K562 (cell line): ENCODE measurements at regions not wholly inside any gene's neighbourhood (a gene's known extent, or its start where the extent isn't known, plus 50 kb on each side); places are given as distances from the start of the nearest gene placed in this dataset.

Source experiments
- ATAC-seq: fragments of 200-7000 bp; cut with Tn5 transposase; 3 replicates; pipeline ENCODE4 v1.9.1; 2020; ENCODE audit warnings: moderate library complexity
- BruUV-seq: library from RNA; stranded (reverse); fragments of 400-500 nt; replicated peaks from 2 replicates; lab custom pipeline; 2021; lab: Mats Ljungman, UMichigan
- CTCF ChIA-PET: fragments of 300-600 bp; formaldehyde crosslinking; extraction: SDS; loops from one replicate; lab custom pipeline; 2021; ENCODE audit warnings: low intra/inter-chr PET ratio; lab: Yijun Ruan, JAX
- POLR2A ChIA-PET: fragments of 300-600, 350-650 bp; sonication (Branson Sonifier 250); formaldehyde crosslinking; extraction: SDS; loops from one replicate; lab custom pipeline; 2021; ENCODE audit warnings: antibody characterized with exemption, inconsistent platforms; lab: Yijun Ruan, JAX
- DNase-seq, 4 experiments: peaks; one replicate each; pipeline versions ENCODE4 v3.0.0 to v3.0.0-alpha.2; 2011 to 2018; ENCODE audit warnings: low spot score in 3 of 4, mixed read lengths in 3 of 4; ENCODE audit errors: extremely low read depth in 1 of 4
- FAIRE-seq: peaks from 2 replicates; lab custom pipeline; 2011; peaks lifted over from hg19 to GRCh38; lab: Jason Lieb, UNC
- H2AFZ ChIP-seq: 2 replicates; pipeline ENCODE4 v1.6.0; 2011; ENCODE audit warnings: low read depth, low read length, control low read depth, inconsistent platforms
- H3K27ac ChIP-seq: fragments of 200-600 bp; 3 replicates; pipeline ENCODE4 v1.8.0; 2011; ENCODE audit warnings: low read depth, mild to moderate bottlenecking, control low read depth, inconsistent platforms, low read length, moderate library complexity, mixed read lengths; ENCODE audit errors: extremely low read depth
- H3K27me3 ChIP-seq, 2 experiments: fragments of 300-600 bp in 1 of 2; 2 replicates in 1 of 2; 3 replicates in 1 of 2; pipeline versions ENCODE4 v1.6.0 to v1.8.0; 2011; ENCODE audit warnings: inconsistent platforms in 2 of 2, low read length in 2 of 2, mild to moderate bottlenecking in 1 of 2, mixed read lengths in 1 of 2, moderate library complexity in 1 of 2; ENCODE audit not compliant: control insufficient read depth in 2 of 2, insufficient read depth in 2 of 2
- H3K36me3 ChIP-seq: fragments of 300-600 bp; 3 replicates; pipeline ENCODE4 v1.8.0; 2011; ENCODE audit warnings: mild to moderate bottlenecking, low read length, inconsistent platforms; ENCODE audit not compliant: control insufficient read depth, insufficient read depth
- H3K4me1 ChIP-seq, 2 experiments: fragments of 200-600 bp in 1 of 2; replicated peaks in 1 of 2; 2 replicates in 1 of 2; 3 replicates in 1 of 2; pipeline versions ENCODE4 v1.5.1 to v1.8.0; 2011; ENCODE audit warnings: inconsistent platforms in 2 of 2, low read length in 2 of 2, mild to moderate bottlenecking in 1 of 2, mixed read lengths in 1 of 2, moderate library complexity in 1 of 2; ENCODE audit not compliant: control insufficient read depth in 2 of 2, insufficient read depth in 2 of 2
- H3K4me2 ChIP-seq: 2 replicates; pipeline ENCODE4 v1.6.1; 2011; ENCODE audit warnings: low read length, control low read depth, inconsistent platforms, mixed read lengths; ENCODE audit not compliant: insufficient read depth
- H3K4me3 ChIP-seq: fragments of 200-600 bp; sonication (generic), shearing (Covaris generic); 2 replicates; pipeline ENCODE4 v1.5.1; 2016; ENCODE audit warnings: control low read depth, inconsistent platforms
- H3K79me2 ChIP-seq: fragments of 200-600 bp; 3 replicates; pipeline ENCODE4 v1.8.0; 2011; ENCODE audit warnings: low read length, inconsistent platforms; ENCODE audit not compliant: control insufficient read depth, insufficient read depth
- H3K9ac ChIP-seq, 2 experiments: 2 replicates each; pipeline versions ENCODE4 v1.6.0 to v1.6.1; 2011; ENCODE audit warnings: low read depth in 2 of 2, low read length in 2 of 2, control low read depth in 1 of 2, inconsistent platforms in 1 of 2, mild to moderate bottlenecking in 1 of 2, mixed read lengths in 1 of 2; ENCODE audit not compliant: insufficient read depth in 1 of 2
- H3K9me1 ChIP-seq: one replicate; pipeline ENCODE4 v1.6.0; 2011; ENCODE audit warnings: inconsistent platforms, mild to moderate bottlenecking, low read length, moderate library complexity; ENCODE audit not compliant: control insufficient read depth, insufficient read depth
- H3K9me3 ChIP-seq: replicated peaks from 2 replicates; pipeline ENCODE4 v1.5.1; 2011; ENCODE audit warnings: low read depth, low read length, inconsistent platforms; ENCODE audit not compliant: control insufficient read depth, insufficient read depth
- H4K20me1 ChIP-seq: replicated peaks from 2 replicates; pipeline ENCODE4 v1.6.1; 2011; ENCODE audit warnings: low read length, inconsistent platforms, mixed read lengths; ENCODE audit not compliant: control insufficient read depth, insufficient read depth
- CEBPG ChIP-seq, 3 experiments: fragments of 200-800 bp in 1 of 3; sonication (Bioruptor generic) in 1 of 3; sonication (generic) in 1 of 3; formaldehyde crosslinking in 1 of 3; IDR thresholded peaks in 2 of 3; conservative IDR thresholded peaks in 1 of 3; 2 replicates each; pipeline versions ENCODE4 v1.6.1 to v1.8.0; 2016 to 2022; ENCODE audit warnings: missing compliant biosample characterization in 2 of 3, missing genetic modification characterization in 2 of 3, mild to moderate bottlenecking in 1 of 3, missing genetic modification reagents in 1 of 3
- CHCHD3 ChIP-seq: fragments of 250-450 bp; sonication (Bioruptor Pico); IDR thresholded peaks from 2 replicates; pipeline ENCODE4 v2.1.2; 2022; ENCODE audit warnings: mild to moderate bottlenecking
- E2F3 ChIP-seq: fragments of 250-450 bp; sonication (Bioruptor Pico); IDR thresholded peaks from 2 replicates; pipeline ENCODE4 v1.4.0; 2020; ENCODE audit warnings: mild to moderate bottlenecking
- KLF1 ChIP-seq: fragments of 450-650 bp; IDR thresholded peaks from 2 replicates; pipeline ENCODE4 v1.6.1; 2016; ENCODE audit warnings: missing genetic modification characterization, missing compliant biosample characterization
- RBM17 ChIP-seq: fragments of 200-400 bp; formaldehyde crosslinking; IDR thresholded peaks from 2 replicates; pipeline ENCODE4 v1.6.1; 2017; ENCODE audit warnings: low read depth, mild to moderate bottlenecking, low read length, borderline replicate concordance
- SMARCC2 ChIP-seq: fragments of 450-650 bp; IDR thresholded peaks from 2 replicates; pipeline ENCODE4 v1.6.1; 2017; ENCODE audit warnings: antibody characterized with exemption, moderate library complexity, mild to moderate bottlenecking, low read depth
- SRSF9 ChIP-seq: fragments of 200-400 bp; formaldehyde crosslinking; IDR thresholded peaks from 2 replicates; pipeline ENCODE4 v1.6.1; 2017; ENCODE audit warnings: low read depth, low read length, borderline replicate concordance
- TARDBP ChIP-seq: fragments of 450-650 bp; IDR thresholded peaks from 2 replicates; pipeline ENCODE4 v1.6.1; 2016
- YY1 ChIP-seq, 3 experiments: IDR thresholded peaks; 2 replicates each; pipeline ENCODE4 v1.6.1; 2011; ENCODE audit warnings: low read length in 2 of 3, mild to moderate bottlenecking in 2 of 3, moderate library complexity in 2 of 3, borderline replicate concordance in 1 of 3, control low read depth in 1 of 3, low read depth in 1 of 3; ENCODE audit not compliant: insufficient read depth in 3 of 3, insufficient replicate concordance in 2 of 3, control insufficient read depth in 1 of 3, insufficient read length in 1 of 3; ENCODE audit errors: extremely low read depth in 1 of 3
- ZNF184 ChIP-seq: sonication (generic); formaldehyde crosslinking; IDR thresholded peaks from 2 replicates; pipeline ENCODE4 v1.5.0; 2020; ENCODE audit warnings: missing genetic modification reagents
- ZNF583 ChIP-seq: fragments of 250-450 bp; sonication (Bioruptor Pico); IDR thresholded peaks from 2 replicates; pipeline ENCODE4 v1.4.0; 2020
- WGBS: fragments of 100-300 bp; shearing (Covaris generic); methylation state at CpG from one replicate; pipeline ENCODE4 v1.1.6; 2016; ENCODE audit warnings: low coverage, mixed read lengths; ENCODE audit not compliant: insufficient coverage; ENCODE audit errors: missing lambda C conversion rate; 5-methylcytosine and 5-hydroxymethylcytosine counted together
- in situ Hi-C: fragments of 300-500 bp; cut with MboI; formaldehyde crosslinking; loops from 4 replicates; pipeline ENCODE4 v1.15.0; 2018; ENCODE audit warnings: inconsistent platforms, mixed read lengths
- intact Hi-C: fragments of 100-400 bp; cut with micrococcal nuclease; formaldehyde crosslinking; loops from 2 replicates; pipeline ENCODE4 v1.14.2; 2022
- TF ChIP-seq, protein P1 (sequence below): fragments of 450-650 bp; formaldehyde crosslinking; IDR thresholded peaks from 2 replicates; pipeline ENCODE4 v1.4.0; 2020; ENCODE audit warnings: mild to moderate bottlenecking, mixed read lengths
- TF ChIP-seq, protein P2 (sequence below), 3 experiments: fragments of 200-800 bp in 1 of 3; sonication (Bioruptor generic) in 1 of 3; sonication (generic) in 1 of 3; formaldehyde crosslinking in 1 of 3; IDR thresholded peaks; 2 replicates each; pipeline versions ENCODE4 v1.6.1 to v1.8.0; 2016 to 2022; ENCODE audit warnings: mild to moderate bottlenecking in 2 of 3, missing compliant biosample characterization in 2 of 3, missing genetic modification characterization in 2 of 3, missing genetic modification reagents in 1 of 3
- TF ChIP-seq, protein P3 (sequence below): fragments of 450-650 bp; IDR thresholded peaks from 2 replicates; pipeline ENCODE4 v1.6.1; 2017; ENCODE audit warnings: mild to moderate bottlenecking, moderate library complexity
- TF ChIP-seq, protein P4 (sequence below): fragments of 250-450 bp; sonication (Bioruptor Pico); IDR thresholded peaks from 2 replicates; pipeline ENCODE4 v1.4.0; 2020; ENCODE audit warnings: mild to moderate bottlenecking, moderate library complexity

DNA sequence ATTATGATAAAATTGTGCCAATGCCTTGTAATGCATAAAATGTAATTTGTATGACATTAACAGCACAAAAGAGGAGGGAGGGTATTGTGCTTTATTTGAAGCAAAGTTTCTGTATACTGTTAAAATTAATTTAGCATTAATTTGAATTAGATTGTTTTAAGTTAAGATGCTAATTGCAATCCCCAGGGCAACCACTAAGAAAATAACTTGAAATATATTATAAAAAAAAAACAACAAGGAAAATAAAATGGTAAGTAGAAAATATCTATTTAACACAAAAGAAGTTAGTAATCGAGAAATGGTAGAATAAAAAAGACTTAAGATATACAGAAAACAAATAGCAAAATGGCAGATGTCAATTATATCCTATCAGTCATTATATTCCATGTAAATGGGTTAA is 131.4 kb upstream of the KAZN start:
- DNase-seq (no peak), ATAC-seq (no peak), FAIRE-seq (no peak)
- BruUV-seq, result no TSS peak
- Histone ChIP-seq H3K36me3 (no peaks in the 10 kb centered on the region), H3K9me1 (no peaks in the 10 kb centered on the region), H4K20me1 (no peaks in the 10 kb centered on the region), H3K27me3 (no peaks in the 10 kb centered on the region; a peak in 1 of 5 replicates), H3K4me3 (no peak overlapping the region), H2AFZ (no peak overlapping the region), H3K4me2 (no peak overlapping the region), H3K4me1 (peaks cover 0 to 3% of the 10 kb centered on the region in 2 experiments; a peak in 1 of 5 replicates), H3K9me3 (no peaks in the 10 kb centered on the region), H3K79me2 (no peaks in the 10 kb centered on the region), H3K27ac (no peak overlapping the region), H3K9ac (no peak overlapping the region)
- in situ Hi-C loops, result no loop called here
- intact Hi-C loops, result no loop called here
- 17% methylated on average over 1 of the region's 1 CpG for WGBS
- ChIA-PET POLR2A (no interaction called here), CTCF (no interaction called here)
- TF ChIP-seq KLF1, result no peak
- no peak for TF ChIP-seq TARDBP
- no peak for TF ChIP-seq SMARCC2
- no peak for TF ChIP-seq CEBPG (CRISPR knock-in tag; IDR thresholded peaks at IDR 0.05)
- no peak for TF ChIP-seq CEBPG (tag; conservative IDR thresholded peaks at IDR 0.05 in 1 of 2, IDR thresholded peaks at IDR 0.05 in 1 of 2)
- TF ChIP-seq, protein P1, sequence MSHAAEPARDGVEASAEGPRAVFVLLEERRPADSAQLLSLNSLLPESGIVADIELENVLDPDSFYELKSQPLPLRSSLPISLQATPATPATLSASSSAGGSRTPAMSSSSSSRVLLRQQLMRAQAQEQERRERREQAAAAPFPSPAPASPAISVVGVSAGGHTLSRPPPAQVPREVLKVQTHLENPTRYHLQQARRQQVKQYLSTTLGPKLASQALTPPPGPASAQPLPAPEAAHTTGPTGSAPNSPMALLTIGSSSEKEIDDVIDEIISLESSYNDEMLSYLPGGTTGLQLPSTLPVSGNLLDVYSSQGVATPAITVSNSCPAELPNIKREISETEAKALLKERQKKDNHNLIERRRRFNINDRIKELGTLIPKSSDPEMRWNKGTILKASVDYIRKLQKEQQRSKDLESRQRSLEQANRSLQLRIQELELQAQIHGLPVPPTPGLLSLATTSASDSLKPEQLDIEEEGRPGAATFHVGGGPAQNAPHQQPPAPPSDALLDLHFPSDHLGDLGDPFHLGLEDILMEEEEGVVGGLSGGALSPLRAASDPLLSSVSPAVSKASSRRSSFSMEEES, result no peak
- TF ChIP-seq, protein P2, sequence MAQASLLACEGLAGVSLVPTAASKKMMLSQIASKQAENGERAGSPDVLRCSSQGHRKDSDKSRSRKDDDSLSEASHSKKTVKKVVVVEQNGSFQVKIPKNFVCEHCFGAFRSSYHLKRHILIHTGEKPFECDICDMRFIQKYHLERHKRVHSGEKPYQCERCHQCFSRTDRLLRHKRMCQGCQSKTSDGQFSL (CRISPR knock-in tag; IDR thresholded peaks at IDR 0.05), result no peak
- TF ChIP-seq, protein P2 (tag; IDR thresholded peaks at IDR 0.05), result no peak
- no peak for TF ChIP-seq CHCHD3
- no peak for TF ChIP-seq ZNF583 (CRISPR knock-in tag)
- TF ChIP-seq, protein P3, sequence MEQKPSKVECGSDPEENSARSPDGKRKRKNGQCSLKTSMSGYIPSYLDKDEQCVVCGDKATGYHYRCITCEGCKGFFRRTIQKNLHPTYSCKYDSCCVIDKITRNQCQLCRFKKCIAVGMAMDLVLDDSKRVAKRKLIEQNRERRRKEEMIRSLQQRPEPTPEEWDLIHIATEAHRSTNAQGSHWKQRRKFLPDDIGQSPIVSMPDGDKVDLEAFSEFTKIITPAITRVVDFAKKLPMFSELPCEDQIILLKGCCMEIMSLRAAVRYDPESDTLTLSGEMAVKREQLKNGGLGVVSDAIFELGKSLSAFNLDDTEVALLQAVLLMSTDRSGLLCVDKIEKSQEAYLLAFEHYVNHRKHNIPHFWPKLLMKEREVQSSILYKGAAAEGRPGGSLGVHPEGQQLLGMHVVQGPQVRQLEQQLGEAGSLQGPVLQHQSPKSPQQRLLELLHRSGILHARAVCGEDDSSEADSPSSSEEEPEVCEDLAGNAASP, result no peak
- TF ChIP-seq YY1 (IDR thresholded peaks at IDR 0.05; ENCODE audit: borderline replicate concordance in 1 of 3, control insufficient read depth in 1 of 3, extremely low read depth in 1 of 3, insufficient read depth in 3 of 3, insufficient read length in 1 of 3, insufficient replicate concordance in 2 of 3, low read depth in 1 of 3, low read length in 2 of 3), result no peak
- TF ChIP-seq E2F3 (CRISPR knock-in tag), result no peak
- TF ChIP-seq RBM17, result no peak
- TF ChIP-seq ZNF184 (CRISPR knock-in tag), result no peak
- TF ChIP-seq, protein P4, sequence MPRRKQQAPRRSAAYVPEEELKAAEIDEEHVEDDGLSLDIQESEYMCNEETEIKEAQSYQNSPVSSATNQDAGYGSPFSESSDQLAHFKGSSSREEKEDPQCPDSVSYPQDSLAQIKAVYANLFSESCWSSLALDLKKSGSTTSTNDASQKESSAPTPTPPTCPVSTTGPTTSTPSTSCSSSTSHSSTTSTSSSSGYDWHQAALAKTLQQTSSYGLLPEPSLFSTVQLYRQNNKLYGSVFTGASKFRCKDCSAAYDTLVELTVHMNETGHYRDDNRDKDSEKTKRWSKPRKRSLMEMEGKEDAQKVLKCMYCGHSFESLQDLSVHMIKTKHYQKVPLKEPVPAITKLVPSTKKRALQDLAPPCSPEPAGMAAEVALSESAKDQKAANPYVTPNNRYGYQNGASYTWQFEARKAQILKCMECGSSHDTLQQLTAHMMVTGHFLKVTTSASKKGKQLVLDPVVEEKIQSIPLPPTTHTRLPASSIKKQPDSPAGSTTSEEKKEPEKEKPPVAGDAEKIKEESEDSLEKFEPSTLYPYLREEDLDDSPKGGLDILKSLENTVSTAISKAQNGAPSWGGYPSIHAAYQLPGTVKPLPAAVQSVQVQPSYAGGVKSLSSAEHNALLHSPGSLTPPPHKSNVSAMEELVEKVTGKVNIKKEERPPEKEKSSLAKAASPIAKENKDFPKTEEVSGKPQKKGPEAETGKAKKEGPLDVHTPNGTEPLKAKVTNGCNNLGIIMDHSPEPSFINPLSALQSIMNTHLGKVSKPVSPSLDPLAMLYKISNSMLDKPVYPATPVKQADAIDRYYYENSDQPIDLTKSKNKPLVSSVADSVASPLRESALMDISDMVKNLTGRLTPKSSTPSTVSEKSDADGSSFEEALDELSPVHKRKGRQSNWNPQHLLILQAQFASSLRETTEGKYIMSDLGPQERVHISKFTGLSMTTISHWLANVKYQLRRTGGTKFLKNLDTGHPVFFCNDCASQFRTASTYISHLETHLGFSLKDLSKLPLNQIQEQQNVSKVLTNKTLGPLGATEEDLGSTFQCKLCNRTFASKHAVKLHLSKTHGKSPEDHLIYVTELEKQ (CRISPR knock-in tag), result no peak
- TF ChIP-seq SRSF9, result no peak
